ENCODE measurements at regions not wholly inside any gene's neighbourhood (a gene's known extent, or its start where the extent isn't known, plus 50 kb on each side); places are given as distances from the start of the nearest gene placed in this dataset.
"Not testable (repeated sequence)": the region's sequence is repeated elsewhere in the genome, so short reads cannot be mapped to it uniquely, and the experiment has no call there.

DNA sequence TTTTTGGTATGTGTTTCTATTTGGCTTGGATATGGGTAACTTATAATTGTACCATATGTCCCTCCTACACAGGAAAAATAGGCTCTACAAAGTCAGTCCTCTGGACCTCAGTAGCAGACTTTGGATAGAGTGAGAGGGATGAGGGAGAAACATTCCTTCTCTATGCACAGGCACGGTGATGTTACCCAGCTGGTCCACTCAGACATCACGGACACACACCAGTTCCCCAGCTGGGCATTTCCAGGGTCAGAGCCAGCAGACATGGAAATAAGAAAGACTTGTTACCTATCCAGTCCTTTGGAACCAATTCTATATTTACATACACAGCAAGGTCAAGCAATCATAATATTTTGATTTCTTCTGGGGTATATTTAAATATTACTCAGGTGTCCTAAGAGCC, 433.1 kb upstream of the KCNMB2 start:
- no peak for DNase-seq (ENCODE audit: low read depth)

DNA sequence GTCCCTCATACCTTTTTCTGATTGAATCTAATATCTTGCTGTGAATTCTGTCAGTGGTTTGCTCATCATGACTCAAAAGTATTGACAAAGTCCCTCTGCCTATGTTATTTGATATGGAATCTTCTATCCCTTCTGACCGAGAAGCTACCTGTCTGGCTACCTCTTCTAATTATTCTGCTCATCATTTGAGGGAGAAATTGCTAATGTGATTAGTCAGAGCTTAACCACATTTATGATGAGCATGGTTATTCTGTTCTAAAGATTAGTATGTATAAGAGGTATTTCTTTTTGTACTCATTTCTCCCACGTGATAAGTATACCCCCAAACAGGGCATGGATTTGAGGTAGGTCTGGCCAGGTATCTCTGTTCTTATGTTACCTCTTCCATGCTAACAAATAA, 428.4 kb upstream of the KCNMB2 start:
- DNase-seq (ENCODE audit: low read depth): no peak

DNA sequence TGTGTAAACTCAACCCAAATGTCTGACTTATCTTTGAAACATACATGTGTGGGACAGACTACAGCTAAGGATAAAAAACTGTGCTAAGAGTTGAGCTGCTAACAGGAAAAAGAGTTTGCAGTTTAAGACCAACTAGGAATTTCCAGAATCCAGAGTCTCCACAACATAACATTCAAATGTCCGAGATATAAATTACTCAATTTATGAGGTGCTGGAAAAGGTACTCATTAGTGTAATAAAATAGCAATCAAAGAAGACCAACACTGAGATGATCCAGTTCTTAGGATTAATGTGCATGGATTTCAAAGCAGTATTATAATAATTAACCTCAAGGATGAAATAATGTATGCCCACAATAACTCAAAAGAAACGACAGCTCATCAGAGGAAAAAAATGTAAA, 426.5 kb upstream of the KCNMB2 start:
- DNase-seq (ENCODE audit: low read depth): no peak

DNA sequence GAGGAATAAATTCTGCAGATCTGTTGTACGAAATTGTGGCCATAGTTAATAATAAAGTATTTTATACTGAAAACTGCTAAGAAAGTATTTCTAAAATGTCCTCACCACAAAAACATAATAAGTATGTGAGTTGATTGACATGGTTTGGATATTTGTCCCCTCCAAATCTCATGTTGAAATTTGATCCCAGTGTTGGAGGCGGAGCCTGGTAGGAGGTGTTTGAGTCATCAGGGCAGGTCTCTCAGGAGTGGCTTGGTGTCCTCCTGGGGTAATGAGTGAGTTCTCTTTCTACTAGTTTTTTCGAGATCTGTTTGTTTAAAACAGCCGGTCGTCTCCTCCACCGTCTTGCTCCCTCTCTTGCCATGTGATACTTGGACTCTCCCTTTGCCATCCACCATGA, 424.1 kb upstream of the KCNMB2 start:
- no peak for DNase-seq (ENCODE audit: low read depth)

DNA sequence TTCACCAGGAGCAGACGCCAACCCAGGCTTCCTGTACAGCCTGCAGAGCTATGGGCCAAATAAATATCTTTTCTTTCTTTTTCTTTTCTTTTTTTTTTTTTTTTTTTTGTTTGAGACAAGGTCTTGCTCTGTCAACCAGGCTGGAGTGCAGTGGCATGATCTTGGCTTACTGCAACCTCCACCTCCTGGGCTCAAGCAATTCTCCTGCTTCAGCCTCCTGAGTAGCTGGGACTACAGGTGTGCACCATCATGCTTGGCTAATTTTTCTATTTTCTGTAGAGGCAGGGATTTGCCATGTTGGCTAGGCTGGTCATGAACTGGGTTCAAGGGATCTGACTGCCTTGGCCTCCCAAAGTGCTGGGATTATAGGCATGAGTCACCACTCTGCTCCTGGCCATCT, 423.7 kb upstream of the KCNMB2 start:
- not testable (repeated sequence) for DNase-seq (ENCODE audit: low read depth)

DNA sequence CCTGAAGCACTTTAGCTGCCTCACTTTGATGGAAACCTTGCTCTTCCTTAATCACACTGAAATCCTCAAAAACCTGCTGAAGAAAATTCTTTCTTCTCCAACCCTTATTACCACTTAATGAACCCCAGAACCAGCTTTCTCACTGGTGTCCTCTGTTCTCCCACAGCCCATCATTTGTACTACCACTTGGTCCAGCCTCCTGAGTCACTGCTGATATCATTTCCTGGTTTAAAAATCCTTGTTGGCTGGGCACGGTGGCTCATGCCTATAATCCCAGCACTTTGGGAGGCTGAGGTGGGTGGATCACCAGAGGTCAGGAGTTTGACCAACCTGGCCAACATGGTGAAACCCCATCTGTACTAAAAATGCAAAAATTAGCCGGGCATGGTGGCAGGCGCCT, 418.6 kb upstream of the KCNMB2 start:
- DNase-seq (ENCODE audit: low read depth): no peak

DNA sequence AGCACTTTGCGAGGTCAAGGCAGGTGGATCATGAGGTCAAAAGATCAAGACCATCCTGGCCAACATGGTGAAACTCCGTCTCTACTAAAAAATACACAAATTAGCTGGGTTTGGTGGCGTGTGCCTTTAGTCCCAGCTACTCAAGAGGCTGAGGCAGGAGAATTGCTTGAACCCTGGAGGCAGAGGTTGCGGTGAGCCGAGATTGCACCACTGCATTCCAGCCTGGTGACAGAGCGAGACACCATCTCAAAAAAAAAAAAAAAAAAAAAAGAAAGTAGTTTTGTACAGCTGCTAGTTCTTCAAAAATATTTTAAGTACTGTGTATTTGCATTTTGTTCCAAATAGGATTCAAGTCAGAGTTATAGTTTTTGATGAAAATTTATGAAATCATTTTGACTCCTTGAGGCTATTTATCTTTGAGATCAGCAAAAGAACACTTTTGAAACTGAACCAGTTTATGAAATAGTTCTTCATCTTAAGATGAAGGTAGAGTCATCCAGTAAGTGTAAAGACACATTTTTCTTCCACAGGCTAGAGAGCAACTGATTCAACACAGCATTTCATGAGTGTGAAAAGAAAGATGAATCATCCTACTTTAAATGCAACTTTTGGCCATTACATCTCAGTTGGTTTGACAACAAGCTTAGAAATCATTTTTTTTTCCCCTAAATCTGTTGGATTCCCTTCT, 416.5 kb upstream of the KCNMB2 start:
- not testable (repeated sequence) for DNase-seq (ENCODE audit: low read depth)

DNA sequence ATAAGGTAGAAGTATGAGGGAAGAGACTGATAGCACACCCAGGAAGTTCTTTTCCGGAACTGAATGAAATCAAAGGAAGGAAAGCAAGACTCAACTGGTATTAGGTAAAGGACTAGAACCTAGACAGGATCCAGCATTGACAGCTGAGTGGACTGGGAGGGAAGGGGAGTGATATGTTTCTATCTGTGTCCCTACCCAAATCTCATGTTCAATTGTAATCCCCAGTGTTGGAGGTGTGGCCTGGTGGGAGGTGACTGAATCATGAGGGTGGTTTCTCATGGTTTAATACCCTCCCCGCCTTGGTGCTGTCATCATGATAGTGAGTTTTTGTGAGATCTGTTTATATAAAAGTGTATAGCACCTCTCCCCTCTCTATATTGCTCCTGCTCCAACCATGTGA, 415.9 kb upstream of the KCNMB2 start:
- no peak for DNase-seq (ENCODE audit: low read depth)

DNA sequence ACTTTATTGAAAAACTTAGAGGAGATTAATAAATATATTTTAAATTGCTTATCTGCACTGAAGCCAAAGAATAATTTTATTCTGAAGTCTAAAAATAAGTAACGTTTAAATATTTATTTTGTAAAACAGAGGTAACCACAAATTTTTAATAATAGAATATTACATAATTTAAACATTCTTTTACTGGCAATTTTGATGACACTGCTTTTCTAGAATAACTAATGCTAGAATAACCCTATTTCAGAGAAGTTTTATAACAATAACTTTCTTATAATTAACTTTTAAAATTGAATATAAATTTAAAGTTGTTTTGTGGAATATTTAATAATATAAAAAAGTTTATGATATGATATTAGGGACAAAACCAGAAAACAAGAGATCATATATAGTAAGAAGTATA, 409.6 kb upstream of the KCNMB2 start:
- DNase-seq (ENCODE audit: low read depth): no peak

DNA sequence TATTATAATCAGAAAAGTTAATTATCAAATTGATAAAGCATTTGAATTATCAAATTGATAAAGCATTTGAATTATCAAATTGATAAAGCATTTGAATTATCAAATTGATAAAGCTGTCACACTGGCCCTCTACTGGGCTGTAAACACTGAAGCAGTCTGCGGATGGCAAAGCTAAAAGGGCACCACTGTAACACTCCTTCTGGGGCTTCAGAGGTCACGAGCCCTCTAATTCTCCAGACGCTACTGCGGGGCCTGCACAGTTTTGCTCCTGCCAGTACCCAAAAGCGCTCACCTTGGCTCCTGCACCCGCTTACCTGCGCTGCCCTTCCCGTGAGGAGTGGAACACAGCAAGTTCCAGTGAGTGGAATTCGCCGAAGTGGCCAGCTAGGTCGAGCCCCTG, 409.0 kb upstream of the KCNMB2 start:
- DNase-seq (ENCODE audit: low read depth): no peak

DNA sequence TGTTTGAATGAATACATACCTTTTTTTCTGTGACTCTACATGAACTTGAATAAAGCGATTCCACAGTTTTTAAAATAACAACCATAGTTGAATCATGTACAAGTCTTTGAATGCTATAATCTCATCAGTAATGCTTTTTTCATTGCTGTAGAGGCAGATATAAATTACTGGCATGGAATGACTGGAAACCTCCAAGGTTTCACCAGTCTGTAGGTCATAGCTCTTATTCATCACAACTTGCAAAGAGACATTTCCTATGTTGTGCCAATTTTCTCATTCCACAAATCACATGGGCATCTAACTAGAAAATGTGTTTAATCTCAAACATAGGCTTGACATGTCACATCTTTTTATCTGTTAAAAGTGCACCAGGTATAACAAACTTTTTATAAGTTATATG, 407.1 kb upstream of the KCNMB2 start:
- DNase-seq (ENCODE audit: low read depth): no peak

DNA sequence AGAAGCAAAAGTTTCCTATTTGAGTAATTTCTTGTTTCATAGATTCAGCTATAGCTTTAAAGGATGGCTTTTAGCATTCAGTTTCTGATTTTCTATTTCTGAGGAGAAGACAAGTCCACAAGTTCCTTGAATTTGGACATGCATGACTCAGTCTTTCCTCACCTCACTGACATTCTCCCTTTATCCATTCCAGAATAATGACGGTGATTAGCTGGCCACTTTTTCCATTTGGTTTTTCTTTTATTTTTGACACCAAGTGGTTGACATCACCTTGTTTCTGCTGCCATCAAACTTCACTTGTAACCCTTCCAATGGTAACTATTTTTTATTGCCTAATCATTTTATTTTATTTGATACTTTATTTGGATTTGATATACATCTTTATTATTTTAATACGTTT, 404.4 kb upstream of the KCNMB2 start:
- no peak for DNase-seq (ENCODE audit: low read depth)

DNA sequence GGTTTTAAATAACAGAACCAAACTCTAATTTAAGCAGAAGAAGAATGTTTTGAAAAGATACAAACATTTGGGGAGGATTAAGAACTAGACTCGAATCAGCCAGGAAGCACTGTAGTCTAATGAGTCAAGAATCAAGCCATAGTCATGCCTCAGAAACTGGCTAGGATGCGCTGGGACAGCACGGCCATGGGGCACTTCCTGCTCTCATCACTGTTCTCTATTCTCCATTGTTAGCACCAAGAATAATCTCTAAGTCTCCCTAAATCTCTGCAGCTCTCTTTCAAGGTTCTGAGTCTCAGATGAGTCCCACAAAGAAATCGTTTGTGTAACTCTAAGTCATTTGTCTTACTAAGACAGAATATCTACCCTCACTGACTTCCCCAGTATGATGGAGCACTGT, 399.0 kb upstream of the KCNMB2 start:
- no peak for DNase-seq (ENCODE audit: low read depth)

DNA sequence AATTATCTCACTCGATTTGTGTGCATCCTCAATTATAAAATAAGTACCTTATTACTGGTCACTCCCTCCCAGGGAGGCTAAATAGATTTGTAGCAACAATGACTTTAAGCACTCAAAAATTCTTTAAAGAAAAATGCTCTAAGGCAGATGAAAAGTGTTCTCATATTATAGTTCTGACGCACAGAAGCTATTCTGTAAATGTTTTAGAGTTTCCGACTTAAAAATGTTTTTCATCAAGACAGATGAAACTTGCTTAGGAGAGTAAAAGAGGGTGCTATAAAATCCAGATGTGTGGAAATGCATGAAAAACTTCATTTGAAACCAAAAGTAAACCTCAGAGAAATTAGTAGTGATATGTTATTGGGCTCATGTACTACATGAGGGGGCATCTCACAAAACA, 398.4 kb upstream of the KCNMB2 start:
- DNase-seq (ENCODE audit: low read depth): no peak

DNA sequence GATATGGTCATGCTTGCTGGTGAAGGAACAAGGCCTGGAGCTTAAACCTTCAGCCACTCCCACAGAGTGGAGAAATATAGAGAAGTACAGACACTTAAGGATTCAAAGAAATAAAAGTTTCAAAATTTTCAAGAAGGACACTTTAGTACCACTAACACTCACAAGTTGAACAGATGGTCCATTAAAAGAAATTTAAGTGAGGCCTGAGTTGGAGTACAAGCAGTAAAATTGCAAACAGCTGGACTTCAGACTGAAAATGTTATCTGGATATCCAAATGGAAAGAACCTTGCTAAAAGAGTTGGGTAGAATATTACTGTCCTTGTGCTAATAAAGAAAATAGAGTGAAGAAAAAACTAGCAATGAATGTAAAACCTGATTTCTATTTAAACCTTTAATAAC, 397.1 kb upstream of the KCNMB2 start:
- DNase-seq (ENCODE audit: low read depth): no peak

DNA sequence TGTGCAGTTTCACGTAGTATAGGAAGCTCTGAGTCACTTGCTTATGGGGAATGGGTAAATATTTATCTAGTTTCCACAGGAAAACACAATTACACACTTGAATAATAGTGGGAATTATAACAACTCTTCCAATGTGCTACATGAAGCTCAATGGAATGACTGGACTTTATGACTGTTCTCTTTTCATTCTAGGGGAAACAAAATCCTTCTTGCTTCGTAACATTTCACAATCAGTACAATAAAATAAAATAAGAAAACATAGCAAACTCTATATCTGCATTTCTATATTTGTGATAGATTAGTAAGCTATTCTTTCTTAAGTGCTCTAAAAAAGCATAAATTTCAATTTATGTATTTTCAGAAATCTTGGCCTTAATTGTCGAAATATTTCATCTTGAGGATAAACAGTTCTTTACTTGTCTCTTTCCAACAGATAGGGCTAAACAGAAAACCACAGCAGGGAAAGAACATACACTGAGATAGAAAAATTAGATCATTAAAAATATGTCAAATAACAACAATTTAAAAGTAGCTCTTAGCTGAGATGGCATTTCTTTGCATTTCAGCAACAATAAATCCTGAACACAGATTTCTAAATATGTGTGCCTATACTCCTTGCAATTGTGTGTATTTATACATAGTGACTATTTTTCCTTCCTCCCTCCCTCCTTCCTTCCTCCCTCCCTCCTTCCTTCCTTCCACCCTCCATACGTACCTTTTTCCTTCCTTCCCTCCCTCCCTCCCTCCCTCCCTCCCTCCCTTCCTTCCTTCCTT, 395.5 kb upstream of the KCNMB2 start:
- DNase-seq (ENCODE audit: low read depth): no peak

DNA sequence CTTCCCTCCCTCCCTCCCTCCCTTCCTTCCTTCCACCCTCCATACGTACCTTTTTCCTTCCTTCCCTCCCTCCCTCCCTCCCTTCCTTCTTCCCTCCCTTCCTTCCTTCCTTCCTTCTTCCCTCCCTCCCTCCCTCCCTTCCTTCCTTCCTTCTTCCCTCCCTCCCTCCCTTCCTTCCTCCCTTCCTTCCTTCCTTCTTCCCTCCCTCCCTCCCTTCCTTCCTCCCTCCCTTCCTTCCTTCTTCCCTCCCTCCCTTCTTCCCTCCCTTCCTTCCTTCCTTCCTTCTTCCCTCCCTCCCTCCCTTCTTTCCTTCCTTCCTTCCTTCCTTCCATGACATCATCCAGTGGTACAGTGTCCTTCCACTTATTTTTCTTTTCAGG, 394.9 kb upstream of the KCNMB2 start:
- not testable (repeated sequence) for DNase-seq (ENCODE audit: low read depth)

DNA sequence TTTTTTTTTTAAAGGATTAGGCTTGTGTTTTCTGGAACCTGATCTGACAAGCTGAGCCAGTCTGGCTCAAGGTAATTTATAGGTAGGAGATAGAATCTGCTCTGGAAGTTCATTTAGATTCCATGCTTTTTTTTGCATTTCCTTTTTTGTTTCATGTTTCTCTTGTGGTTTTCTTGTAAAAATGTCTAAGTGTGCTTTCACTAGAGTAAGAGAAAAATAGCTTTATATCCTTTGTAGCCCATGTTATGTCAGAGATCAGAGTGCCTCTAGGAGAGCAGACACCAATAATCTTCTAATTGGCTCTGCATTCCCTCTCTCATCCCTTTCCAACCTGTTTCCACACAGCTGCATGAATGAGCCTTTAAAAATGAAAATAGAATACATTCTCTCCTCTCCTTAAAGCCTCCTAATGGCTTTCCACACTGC, 389.8 kb upstream of the KCNMB2 start:
- DNase-seq (ENCODE audit: low read depth): no peak

DNA sequence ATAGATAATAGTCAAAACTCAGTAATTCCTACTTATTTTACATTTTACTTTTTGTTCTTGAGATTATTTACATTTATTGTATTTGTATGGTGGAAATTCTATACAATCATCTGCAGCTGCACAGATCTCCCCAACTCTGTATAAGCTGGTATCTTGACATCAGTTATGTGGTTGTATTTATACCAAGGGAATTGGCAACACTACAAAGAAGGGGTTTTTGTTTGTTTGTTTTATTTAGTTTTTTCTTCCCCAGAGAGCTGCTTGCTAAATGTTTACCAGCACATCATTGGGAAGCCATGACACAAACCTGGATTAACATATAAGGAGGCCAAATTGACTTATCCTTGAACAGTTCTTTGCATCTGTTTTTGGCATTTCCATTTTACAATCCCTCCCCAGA, 389.2 kb upstream of the KCNMB2 start:
- DNase-seq (ENCODE audit: low read depth): no peak

DNA sequence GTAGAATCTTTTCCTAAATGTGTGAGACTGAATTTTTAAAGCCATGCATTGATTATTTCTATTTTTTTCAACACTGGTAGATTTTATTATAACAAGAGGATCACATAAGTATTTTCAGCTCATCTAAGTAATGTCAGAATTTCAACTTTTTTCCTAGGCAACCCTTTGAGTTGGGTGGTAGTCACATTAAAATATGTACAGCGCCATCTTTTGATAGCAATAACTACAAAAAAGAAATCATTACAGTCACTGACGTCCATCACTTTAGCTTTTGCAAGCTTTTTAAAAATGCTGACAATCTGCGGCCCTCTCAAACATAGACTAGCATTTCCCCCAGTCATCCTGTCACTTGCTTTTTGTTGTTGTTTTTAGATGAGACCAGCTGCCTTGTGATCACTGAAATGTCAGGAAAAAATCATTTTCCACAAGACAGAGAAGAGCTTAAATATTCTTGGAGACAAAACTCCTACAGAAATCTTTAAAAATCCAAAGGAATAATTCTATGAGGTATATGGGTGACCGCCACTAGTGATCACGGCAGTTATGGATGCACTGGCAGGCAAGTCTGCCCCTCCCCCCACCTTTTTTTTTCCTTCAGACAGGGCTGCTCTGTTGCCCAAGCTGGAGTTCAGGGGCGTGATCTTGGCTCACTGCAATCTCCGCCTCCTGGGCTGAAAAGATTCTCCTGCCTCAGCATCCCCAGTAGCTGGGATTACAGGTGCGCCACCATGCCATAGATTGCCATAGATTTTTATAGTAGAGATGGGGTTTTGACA, 384.0 kb upstream of the KCNMB2 start:
- no peak for DNase-seq (ENCODE audit: low read depth)

DNA sequence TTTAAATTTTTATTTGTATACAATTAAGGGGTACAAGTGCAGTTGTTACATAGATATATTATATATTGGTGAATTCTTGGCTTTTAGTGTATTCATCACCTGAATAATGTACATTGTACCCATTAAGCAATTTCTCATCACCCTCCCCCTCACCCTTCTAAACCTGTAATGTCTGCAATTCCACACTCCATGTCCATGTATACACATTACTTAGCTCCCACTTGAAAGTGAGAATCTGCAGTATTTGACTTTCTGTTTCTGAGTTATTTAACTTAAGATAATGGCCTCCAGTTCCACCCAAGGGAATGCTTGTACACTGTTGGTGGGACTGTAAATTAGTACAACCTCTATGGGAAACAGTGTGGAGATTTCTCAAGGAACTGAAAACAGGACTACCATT, 383.2 kb upstream of the KCNMB2 start:
- DNase-seq (ENCODE audit: low read depth): no peak

DNA sequence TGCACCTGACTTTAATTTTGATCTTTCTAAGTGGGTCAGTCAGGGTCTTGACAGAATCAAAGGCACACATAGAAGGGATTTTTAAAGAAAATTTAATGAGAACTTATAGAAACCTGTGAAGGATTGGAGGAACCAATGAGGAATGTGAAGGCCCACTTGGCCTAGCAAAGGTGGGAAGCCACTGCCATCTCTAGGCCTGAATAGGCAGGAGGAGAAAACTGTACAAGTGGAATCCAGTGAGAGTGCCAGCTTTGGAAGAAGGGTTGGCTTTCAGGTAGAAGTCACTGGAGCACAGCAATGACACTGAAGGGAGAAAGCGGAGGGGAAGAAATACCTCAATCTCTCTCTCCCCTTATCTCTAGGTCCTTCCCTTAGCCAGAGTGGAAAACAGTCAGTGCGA, 380.7 kb upstream of the KCNMB2 start:
- no peak for DNase-seq (ENCODE audit: low read depth)

DNA sequence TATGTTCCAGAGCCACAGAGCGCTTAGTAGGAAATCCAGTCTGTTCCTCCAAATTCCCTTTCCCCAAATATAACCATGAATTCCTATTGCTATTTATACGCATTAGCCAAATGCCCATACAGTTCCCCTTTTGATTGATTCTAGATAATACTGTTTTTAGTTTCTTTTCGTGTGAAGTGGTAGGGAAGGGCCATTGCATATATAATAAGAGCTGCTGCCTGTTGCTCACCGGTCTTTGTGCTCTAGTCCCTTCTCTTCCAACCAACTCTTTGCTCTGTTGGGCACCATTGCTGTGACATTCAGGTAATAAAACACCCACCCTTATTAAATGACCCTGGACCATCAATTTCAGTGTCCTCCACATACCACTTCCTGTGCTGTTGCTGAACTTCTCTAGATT, 379.9 kb upstream of the KCNMB2 start:
- DNase-seq (ENCODE audit: low read depth): no peak

Measured in activated T-cell treated with anti-CD3 and anti-CD28 coated beads for 24 hours (primary cell).